HG02884 (cell line): ENCODE measurements at regions not wholly inside any gene's neighbourhood (a gene's known extent, or its start where the extent isn't known, plus 50 kb on each side); places are given as distances from the start of the nearest gene placed in this dataset.
"Not testable (repeated sequence)": the region's sequence is repeated elsewhere in the genome, so short reads cannot be mapped to it uniquely, and the experiment has no call there.

Source experiments
- ATAC-seq: cut with Tn5 transposase; IDR thresholded peaks from one replicate; pipeline ENCODE4 v1.9.1; 2021; ENCODE audit warnings: mild to moderate bottlenecking, moderate library complexity; ENCODE audit not compliant: unreplicated experiment

DNA sequence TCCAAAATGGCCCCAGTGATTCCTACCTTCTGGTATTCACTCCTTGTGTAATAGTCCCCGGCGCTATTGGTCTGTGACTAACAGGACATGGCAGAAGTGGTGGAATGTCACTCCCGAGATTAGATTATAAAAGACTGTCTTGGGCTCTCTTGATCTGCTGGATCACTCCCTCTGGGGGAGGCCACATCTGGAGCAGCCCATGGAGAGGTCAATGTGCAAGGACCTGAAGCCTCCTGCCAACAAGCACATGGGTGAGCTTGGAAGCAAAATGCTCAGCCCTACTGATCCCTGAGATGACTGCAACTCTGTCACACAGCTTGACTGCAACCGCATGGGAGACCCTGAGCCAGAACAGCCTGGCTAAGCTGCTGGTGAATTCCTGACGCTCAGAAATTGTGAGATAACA lies 94.3 kb upstream of the GLI2 start:
- no peak for ATAC-seq

DNA sequence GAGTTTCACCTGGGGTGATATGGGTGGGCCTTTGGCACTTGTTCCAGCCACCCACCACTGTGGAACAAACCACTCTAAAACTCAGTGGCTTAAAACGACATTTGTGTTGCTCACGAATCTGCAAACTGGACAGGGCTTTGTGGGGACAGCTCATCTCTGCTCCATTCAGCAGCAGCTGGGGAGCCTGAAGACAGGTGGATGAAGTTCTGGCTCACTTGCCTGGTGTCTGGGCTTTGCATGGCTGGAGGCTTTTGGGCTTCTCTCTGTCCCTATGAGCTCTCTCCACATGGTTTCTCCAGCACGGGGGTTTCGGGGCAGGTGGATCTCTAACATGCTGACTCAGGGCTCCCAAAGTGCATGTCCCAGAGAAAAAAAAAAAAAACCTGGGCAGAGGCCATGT lies 93.0 kb upstream of the GLI2 start:
- no peak for ATAC-seq

DNA sequence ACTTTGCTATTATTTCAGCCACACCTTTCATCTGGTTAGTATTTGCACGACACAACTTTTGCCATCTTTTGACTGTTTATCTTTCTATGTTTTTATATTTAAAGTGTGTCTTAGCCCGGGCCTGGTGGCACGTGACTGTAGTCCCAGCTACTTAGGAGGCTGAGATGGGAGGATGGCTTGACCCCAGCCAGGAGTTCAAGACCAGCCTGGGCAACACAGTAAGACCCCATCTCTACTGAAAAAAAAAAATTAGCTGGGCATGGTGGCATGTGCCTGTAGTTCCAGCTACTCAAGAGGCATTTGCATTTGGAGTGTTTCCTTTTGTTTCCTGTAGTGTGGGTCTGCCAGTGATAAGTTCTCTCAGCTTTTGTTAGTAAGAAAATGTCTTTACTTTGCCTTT lies 88.7 kb upstream of the GLI2 start:
- no peak for ATAC-seq

DNA sequence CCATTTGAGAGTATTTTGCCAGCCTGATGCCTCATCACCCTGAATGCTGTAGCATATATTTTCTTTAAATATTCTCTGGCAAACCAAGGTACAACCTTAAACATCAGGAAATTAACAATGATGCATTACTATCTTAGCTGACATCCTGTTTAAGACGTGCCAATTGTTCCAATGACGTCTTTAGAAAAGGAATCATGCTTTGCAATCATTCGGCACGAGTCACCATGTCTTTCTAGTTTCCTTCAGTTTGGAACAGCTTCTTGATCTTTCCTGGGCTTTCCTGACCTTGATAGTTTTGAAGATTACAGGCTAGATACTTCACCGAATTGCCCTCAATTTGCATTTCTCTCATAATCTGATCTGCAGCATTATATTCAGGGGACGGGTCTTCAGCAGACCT lies 88.2 kb upstream of the GLI2 start:
- no peak for ATAC-seq

DNA sequence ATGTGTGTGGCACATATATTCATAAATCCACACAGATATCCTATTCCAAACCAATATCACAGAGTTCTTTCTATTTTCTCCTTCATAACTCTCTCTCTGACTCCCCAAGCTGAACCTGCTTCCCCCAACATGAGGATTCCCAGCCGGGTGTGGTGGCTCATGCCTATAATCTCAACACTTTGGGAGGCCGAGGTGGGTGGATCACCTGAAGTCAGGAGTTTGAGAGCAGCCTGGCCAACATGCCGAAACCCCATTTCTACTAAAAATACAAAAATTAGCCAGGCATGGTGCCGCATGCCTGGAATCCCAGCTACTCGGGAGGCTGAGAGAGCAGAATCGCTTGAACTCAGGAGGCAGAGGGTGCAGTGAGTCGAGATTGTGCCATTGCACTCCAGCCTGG lies 86.3 kb upstream of the GLI2 start:
- not testable (repeated sequence) for ATAC-seq

DNA sequence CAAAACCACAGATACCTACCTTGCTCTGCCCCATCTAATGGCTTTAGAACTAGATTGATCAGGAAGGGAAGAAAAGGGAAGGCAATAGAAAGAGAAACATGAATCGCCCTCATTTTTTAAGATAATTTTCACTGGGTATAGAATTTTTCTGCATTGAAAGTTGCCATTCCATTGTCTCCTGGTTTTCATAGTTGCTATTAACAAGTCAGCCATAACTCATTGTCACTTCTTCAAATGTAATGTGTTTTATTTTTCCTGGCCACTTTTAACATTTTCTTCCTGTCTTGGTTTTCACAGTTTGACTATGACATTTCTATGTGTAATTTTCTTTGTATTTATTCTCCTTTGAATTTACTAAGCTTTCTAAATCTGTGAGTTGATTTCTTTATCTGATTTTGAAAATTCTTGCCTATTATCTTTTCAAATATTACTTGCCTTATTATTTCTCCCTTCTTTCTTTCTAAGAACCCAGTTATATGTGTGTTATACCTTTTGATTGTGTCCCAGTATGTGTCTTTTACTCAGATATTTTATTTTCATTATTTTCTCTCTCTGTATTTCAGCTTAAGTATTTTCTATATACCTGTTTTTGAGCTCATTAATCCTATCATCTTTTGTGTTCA lies 85.5 kb upstream of the GLI2 start:
- no peak for ATAC-seq

DNA sequence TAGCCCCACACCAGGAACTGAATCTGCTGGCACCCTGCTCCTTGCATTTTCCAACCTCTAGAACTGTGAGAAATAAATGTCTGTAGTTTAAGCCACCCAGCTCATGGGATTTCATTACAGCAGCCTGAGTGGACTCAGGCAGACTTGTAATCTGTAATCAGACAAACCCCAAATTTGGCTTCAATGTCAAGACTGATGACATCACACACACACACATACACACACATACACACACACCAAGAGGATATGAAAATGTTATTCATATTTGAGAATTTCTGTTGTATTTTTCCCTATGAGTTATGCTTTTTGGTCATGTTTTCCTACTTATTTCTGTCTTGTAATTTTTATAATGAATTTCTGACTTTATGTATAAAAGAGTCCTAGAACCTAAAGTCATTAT lies 83.8 kb upstream of the GLI2 start:
- no peak for ATAC-seq

DNA sequence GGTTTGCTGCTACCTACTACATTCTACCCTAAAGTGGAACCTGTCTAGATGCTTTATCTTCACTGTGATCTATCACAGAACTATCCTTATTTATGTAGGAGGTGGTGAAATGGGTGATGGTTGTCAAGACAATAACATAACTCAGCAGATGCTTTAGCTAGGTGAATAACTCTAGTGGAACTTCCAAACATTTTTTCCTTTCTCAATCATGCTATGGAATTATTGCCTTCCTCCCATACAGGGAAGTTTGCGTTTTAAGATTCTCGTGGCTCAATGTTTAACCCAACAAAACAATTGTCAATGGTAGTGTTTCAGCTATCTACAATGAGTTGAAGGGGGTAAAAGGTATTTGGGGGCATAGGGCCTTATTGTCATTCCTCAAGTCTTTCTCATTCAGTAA lies 82.6 kb upstream of the GLI2 start:
- ATAC-seq: no peak

DNA sequence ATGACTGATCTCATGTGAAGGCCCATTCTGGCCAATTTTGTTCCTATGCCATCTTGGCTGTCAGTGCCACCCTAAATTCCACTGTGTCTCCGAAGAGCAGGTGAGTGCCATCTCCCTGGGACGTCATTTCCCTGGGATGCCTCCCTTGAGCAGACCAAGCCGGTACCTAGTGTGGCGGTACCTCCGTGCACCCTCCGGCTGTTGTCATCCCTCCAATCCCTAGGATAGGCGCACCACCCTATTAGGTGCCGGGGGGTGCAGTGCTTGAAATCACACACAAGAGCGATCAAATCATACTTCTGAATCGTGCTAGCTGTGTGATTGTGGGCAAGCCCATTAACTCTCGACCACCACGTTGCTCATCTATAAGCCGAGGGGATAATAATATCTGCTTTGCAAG lies 81.8 kb upstream of the GLI2 start:
- ATAC-seq: no peak

DNA sequence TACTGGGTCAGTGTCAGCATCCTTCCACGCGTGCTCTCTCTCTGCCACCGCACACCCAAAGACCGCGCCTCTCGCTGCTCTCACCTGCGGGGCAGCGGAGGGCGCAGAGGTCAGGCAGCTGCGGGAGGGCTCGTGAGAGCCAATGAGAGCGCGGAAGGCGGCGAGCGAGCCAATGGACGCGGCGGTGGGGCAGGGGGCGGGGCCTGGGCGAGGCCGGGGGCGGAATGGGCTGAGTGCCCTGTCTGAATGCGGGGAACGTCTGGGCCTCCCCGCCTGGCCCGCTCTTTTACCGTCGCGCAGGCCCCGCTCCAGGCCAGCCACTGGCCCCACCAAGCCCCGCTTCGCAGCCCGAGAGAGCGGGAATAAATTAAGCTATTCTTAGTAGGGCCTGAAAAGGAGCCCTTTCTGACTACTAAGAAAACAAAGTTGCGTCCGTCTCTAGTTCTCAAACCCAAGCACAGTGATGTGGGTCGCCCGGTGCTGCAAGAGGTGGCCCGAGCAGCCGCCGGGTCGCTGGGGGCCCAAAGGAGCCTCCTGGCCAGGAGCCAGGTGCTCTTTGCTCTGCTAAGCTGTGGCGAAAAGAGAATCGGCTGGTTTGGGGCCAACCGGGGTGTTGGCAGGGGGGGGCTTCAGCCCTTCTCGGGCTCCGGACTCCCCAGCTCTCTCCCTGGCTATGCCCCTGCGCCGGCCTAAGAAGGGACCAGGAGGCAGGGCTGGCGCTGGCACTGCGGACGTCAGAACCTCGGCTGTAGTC lies 81.1 kb upstream of the GLI2 start:
- ATAC-seq: no peak

DNA sequence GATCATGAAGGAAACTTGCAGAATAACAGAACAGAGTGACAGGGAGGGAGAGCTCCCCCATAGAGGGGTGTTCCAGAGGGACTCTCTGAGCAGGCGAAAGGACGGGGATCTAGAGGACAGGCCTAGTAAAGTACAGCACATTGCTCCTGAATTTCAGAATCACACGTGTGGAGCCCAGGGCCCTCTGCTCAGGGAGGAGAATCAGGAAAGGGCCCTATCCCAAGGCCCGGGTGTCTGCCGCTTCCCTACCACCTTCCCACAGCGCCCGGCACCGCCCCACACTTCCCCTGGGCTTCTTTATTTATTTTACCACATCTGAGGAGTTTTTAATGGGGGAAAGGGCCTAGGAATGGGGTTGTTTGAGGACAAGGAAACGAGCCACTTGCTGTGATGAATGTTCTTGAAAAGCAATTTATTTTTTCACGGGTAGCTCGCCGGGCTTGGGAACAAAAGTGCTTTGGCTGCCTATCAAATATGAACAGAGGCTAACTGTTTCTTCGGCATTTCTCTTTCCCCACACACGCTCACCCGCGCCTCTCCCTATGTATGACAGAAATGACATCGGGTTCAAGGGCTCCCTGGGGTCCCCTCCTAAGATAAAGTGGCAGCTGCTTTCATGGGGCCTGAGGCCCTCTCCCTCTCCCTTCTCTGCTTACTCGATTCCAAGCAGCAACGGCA lies 79.3 kb upstream of the GLI2 start:
- ATAC-seq: no peak

DNA sequence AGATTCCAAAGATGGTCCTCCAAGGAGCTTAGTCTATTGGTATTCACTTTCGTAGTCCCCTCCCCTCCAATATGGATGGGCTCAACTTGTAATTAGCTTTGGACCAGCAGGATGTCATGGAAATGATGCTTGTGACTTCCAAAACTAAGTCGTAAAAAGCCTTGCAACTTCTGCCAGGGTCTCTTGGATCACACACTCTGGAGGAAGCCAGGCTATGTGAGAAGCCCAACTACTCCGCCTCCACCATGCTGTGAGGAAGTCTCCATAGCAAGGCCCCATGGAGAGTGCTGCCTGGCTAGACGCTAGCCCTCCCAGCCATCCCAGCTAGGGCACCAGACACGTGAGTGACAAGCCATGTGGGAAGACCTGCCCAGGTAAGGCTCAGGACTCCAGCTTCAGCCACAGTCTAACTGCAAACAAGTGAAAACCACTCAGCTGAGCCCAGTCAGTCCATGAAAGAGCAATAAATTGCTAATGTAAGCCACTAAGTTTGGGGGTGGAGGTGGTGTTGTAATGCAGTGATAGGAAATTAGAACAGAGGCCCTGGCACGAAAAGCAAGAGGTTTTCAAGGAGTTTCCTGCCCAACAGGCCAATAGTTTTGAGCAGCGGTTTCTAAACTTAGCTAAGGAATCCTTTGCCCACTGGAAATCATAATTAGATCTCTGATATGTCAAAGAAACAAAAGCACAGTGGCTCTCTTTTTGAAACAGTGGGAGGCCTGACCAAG lies 77.5 kb upstream of the GLI2 start:
- ATAC-seq: no peak

DNA sequence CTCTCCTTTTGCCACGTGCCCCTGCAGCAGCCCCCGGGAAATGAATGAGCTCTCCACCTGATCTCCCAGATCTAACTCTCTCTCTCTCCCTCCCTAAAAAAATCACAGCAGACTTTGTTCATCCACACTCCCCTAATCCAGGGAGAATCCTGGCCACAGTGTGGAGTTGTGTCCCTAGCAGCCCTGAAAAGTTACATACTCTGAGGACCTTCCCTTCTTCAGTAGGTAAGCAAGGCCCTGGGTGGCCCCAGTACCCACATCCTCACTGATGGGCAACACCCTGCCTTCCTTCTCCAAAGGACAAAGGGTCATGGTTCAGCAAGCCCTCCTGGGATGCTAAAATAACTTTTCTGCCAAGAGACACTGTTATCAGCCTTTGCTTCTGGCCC lies 76.9 kb upstream of the GLI2 start:
- ATAC-seq: no peak

DNA sequence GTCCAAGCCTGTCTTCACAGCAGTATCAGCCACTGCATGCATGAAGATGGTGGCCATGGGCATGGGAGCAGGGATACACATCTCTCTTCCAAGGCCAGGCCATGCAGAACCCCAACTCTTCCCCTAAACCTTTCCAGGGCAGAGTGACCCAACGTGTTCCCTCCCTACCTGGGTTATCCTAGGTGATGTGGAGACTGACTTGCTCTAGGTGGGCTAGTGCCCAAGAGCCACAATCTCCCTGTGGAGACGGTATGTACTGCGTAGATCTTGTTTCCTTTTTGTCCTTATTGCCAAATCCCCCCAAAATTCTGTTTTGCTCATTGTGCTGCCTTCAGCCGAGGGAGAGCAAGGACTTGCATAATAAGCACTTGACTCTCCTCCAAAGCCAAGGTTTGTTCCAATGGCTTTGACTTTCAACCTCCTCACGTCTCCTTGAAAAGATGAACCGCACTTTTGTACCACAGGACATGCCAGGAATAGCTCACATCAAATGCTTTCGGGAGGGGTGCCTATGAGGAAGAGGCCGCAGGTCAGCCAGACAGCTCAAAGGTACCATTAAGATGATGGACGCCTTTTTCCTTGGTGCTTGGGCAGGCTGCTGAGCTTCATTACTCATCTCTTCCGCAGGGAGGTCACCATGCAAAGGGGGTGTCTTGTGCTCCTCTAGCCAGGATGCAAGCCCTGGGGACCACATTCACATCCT lies 76.2 kb upstream of the GLI2 start:
- ATAC-seq: no peak

DNA sequence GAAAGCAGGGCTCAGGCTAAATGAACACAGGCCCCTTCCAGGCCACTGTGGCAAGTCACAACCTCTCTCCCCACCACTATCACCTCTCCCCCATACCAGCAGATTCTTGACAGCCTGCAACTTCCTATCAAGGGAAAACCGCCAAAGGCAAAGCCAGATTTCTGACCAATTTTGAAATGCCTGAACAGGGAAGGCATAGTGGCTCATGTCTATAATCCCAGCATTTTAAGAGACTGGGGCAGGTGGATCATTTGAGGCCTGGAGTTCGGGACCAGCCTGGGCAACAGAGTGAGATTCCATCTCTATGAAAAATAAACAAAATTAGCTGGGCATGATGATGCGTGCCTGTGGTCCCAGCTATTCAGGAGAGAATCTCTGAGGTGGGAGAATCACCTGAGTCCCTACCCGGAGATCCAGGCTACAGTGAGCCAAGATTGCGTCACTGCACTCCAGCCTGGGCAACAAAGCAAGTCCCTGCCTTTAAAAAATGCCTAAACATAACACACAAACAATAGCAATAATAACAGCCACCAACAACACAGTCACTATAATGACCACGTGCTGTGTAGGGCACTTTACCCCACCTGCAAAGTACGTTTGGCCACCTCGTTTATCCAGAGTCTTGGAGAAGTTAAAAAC lies 75.5 kb upstream of the GLI2 start:
- no peak for ATAC-seq

DNA sequence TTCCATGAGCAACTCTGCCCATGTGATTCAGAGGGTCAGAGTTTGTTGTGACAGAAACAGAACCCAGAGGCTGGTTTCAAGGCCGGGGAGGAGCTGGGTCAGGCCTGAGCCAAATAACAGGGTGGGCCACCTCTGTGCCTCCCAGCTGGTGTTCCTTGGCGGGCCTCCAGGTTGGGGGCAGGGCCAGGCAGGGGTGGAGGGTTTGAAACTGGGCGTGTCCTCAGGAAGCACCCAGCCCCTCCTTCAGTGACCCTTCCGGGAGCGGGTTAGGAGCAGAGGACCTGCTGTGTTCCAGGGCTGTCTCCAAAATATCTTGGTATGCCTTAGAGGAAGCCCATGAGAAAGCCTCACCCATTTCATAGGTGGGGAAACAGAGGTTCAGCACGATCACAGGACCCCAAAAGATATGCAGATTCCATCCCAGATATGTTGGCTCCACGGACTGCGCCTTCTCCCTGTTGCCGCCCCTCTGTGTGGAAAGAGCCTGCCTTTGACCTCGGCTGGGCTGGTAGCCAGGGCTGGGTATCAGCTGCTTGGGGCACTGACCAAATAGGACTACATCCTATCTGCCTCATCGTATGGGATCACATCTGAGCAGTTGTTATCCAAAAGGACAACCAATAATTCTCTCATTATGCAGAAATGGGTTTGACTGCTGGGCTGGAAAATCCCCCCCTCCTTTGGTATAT lies 74.8 kb upstream of the GLI2 start:
- ATAC-seq: no peak

DNA sequence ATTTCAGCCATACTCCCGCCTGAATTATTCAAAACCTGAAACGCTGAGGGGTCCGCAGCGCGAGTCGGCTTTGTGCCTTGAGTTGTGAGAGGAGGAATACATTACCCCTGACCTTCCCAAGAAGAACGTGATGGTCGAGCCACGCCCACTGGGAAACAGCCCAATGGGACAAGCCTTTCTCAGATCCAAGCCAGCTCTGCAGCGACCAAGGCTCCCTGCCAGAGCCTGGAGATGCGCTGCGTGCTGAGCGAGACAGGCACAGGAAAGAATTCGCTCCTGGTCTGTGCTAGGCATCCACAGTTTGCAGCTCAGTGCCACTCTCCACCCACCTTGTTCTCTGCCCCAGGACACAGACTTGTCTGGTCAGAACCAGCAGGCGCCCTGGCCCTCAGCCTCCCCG lies 74.1 kb upstream of the GLI2 start:
- ATAC-seq: no peak

DNA sequence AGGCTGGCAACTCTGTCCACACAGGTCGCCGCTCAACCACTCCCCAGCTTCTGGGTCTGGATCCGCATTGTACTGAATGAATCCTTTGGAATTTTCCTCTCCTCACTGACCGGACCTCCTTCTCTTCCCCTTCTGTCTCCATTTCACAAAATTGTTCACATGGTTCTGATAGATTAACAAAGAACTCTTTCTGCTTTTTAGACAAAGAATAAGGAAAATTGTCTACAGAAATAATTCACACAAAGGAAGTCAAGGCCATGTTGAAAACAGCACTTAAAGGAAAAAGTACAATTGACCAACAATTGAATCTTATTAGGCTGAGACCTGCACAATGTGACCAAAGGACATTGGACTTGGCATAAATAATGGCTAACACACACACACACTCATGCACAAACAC lies 73.6 kb upstream of the GLI2 start:
- no peak for ATAC-seq

DNA sequence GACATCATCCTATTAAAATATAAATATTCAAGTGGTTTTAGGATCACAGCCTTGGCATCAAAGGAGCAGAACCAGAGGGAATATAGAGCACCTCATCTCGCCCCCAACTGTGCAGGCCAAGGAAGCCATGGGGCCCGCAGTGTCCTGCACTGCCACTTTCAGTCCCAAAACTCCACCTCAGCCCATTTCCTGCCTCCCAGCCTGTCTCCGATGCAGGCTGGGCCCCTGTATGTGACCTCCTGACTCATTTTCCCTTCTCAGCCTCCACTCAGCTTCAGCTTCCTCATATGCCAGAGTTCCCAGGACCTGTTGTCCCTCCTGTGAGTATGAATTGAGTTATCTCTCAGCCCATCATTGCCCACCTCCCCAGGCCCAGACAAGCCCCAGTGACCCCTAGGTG lies 72.9 kb upstream of the GLI2 start:
- ATAC-seq: no peak

DNA sequence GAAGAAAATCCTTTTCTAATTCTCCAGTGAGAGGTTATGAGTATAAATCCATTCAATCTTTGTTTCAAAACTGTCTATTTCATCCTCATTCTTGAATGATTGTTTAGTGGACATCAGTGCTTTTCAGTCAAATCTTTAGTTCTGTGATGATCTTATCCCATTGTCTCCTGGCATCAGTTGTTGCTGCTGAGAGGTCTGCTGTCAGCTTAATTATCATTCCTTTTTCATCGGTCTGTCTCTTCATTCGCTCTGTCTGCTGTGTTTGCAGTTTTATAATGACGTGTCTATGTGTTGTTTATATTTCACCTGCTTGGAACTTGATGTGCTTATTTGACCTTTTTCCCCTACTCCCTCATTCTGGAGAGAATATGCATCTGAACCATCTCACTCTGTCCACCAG lies 69.2 kb upstream of the GLI2 start:
- ATAC-seq: no peak
